ENCODE measurements at regions not wholly inside any gene's neighbourhood (a gene's known extent, or its start where the extent isn't known, plus 50 kb on each side); places are given as distances from the start of the nearest gene placed in this dataset.
"Not testable (repeated sequence)": the region's sequence is repeated elsewhere in the genome, so short reads cannot be mapped to it uniquely, and the experiment has no call there.

GRCh38 chr4:179736820-179737219 lies 2294.6 kb upstream of the AGA start:
- not testable (repeated sequence) for TF ChIP-seq CTCF (IDR thresholded peaks at IDR 0.05 in 8 of 11, conservative IDR thresholded peaks at IDR 0.05 in 3 of 11); POLR2A (IDR thresholded peaks at IDR 0.05); POLR2AphosphoS5 (IDR thresholded peaks at IDR 0.05)
